Spleen (tissue), 11 donors: ENCODE measurements at regions not wholly inside any gene's neighbourhood (a gene's known extent, or its start where the extent isn't known, plus 50 kb on each side); places are given as distances from the start of the nearest gene placed in this dataset.

Experiments used
- DNase-seq: peaks from one replicate; pipeline ENCODE4 v3.0.0-alpha.2; 2020
- H3K27ac ChIP-seq, 8 donors: fragments of 200-600 bp; sonication (generic) in 7 of 8; 1 replicate in 4 of 8; 2 replicates in 4 of 8; pipeline versions ENCODE4 v1.5.0 to v1.8.0; 2016 to 2021; ENCODE audit warnings: inconsistent platforms in 4 of 8, mild to moderate bottlenecking in 4 of 8, moderate library complexity in 1 of 8
- H3K27me3 ChIP-seq, 7 donors: fragments of 200-600 bp; sonication (generic) in 6 of 7; replicated peaks in 1 of 7; 1 replicate in 4 of 7; 2 replicates in 3 of 7; pipeline versions ENCODE4 v1.5.0 to v1.8.0; 2016 to 2021; ENCODE audit warnings: inconsistent platforms in 3 of 7, mild to moderate bottlenecking in 1 of 7
- H3K36me3 ChIP-seq, 6 donors: fragments of 200-600 bp; sonication (generic) in 5 of 6; 1 replicate in 4 of 6; 2 replicates in 2 of 6; pipeline versions ENCODE4 v1.5.0 to v1.8.0; 2016 to 2021; ENCODE audit warnings: inconsistent platforms in 2 of 6
- H3K4me1 ChIP-seq, 6 donors: fragments of 200-600 bp; sonication (generic) in 5 of 6; 1 replicate in 3 of 6; 2 replicates in 3 of 6; pipeline versions ENCODE4 v1.5.0 to v1.8.0; 2016 to 2021; ENCODE audit warnings: inconsistent platforms in 3 of 6
- H3K4me3 ChIP-seq, 8 donors: fragments of 200-600 bp; sonication (generic) in 7 of 8; 1 replicate in 4 of 8; 2 replicates in 4 of 8; pipeline versions ENCODE4 v1.5.0 to v1.8.0; 2016 to 2021; ENCODE audit warnings: inconsistent platforms in 4 of 8, mild to moderate bottlenecking in 4 of 8, moderate library complexity in 2 of 8
- H3K9me3 ChIP-seq, 8 donors: fragments of 200-600 bp; sonication (generic) in 7 of 8; 1 replicate in 4 of 8; 2 replicates in 4 of 8; pipeline versions ENCODE4 v1.5.0 to v1.8.0; 2016 to 2021; ENCODE audit warnings: inconsistent platforms in 4 of 8
- POLR2A ChIP-seq, 3 donors: fragments of 450-650 bp; IDR thresholded peaks; one replicate each; pipeline ENCODE4 v1.5.1; 2017; ENCODE audit warnings: antibody characterized with exemption in 3 of 3, mild to moderate bottlenecking in 1 of 3
- POLR2AphosphoS5 ChIP-seq, 3 donors: sonication (generic); formaldehyde crosslinking; IDR thresholded peaks; one replicate each; pipeline ENCODE4 v1.5.1; 2017; ENCODE audit warnings: antibody characterized with exemption in 3 of 3
- WGBS, 5 donors: extraction: QIAGEN DNeasy Blood & Tissue Kit in 3 of 5; methylation state at CpG; one replicate each; pipeline versions ENCODE4 v1.1.5 to v1.1.7; 2013 to 2018; 5-methylcytosine and 5-hydroxymethylcytosine counted together
- intact Hi-C: fragments of 100-400 bp; cut with DNase I; formaldehyde crosslinking; loops from one replicate; pipeline ENCODE4 v1.15.0; 2023; ENCODE audit warnings: low total_unique reads
- TF ChIP-seq, protein P1 (sequence below), 11 experiments: fragments of 200-600 bp in 7 of 11; fragments of 450-650 bp in 4 of 11; sonication (generic) in 4 of 11; IDR thresholded peaks in 8 of 11; conservative IDR thresholded peaks in 3 of 11; 1 replicate in 7 of 11; 2 replicates in 4 of 11; pipeline versions ENCODE4 v1.4.0 to v1.8.0; 2016 to 2021; ENCODE audit warnings: antibody characterized with exemption in 11 of 11, inconsistent platforms in 4 of 11, mild to moderate bottlenecking in 1 of 11
- donor health status: healthy with polysubstance abuse.
- donor health status: DM: no; HTN: no; CAD: no; lungs with moderate emphysema.
- donor health status: DM: no; HTN: no; CAD: no.
- donor health status: Bipolar disorder and iron deficiency.
- donor health status: healthy.
- donor health status: DM: no; HTN: no; CAD: no.
- donor health status: DM: yes; HTN: yes; CAD: no.

DNA sequence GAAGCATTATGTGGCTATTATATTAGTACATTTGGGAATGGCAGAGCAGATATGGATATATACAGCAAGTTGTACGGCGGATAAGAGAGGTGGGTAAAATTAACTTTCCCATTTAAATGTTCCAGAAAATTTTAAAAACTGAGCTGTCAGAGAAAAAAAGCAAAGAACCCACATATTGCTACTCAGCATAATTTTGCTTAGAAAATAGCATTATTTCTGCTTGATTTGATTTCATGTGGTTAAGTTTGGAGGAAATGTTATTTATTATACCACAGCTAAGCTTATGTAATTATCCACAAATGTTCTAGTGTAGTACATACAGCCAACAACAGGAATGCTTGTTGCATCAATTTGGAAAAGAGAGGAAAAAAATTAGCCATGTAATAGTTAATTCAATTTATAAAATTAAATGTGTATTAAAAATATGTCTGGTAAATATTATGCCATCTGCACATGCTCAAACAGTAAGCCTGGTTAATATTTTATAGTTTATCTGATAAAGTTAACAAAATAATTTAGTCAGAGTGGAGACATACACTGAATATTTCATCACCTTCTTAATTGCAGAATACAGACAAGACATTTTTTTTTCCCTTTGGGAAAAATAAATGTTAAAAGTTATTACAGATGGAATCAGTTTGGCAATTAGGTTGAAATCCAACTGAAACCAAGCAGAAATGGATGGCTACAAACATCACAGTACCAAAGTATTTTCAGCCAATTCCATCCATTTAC is 172.1 kb upstream of the ID4 start:
- TF ChIP-seq, protein P1, sequence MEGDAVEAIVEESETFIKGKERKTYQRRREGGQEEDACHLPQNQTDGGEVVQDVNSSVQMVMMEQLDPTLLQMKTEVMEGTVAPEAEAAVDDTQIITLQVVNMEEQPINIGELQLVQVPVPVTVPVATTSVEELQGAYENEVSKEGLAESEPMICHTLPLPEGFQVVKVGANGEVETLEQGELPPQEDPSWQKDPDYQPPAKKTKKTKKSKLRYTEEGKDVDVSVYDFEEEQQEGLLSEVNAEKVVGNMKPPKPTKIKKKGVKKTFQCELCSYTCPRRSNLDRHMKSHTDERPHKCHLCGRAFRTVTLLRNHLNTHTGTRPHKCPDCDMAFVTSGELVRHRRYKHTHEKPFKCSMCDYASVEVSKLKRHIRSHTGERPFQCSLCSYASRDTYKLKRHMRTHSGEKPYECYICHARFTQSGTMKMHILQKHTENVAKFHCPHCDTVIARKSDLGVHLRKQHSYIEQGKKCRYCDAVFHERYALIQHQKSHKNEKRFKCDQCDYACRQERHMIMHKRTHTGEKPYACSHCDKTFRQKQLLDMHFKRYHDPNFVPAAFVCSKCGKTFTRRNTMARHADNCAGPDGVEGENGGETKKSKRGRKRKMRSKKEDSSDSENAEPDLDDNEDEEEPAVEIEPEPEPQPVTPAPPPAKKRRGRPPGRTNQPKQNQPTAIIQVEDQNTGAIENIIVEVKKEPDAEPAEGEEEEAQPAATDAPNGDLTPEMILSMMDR (IDR thresholded peaks at IDR 0.05 in 8 of 11, conservative IDR thresholded peaks at IDR 0.05 in 3 of 11), result no peak
- TF ChIP-seq POLR2A (IDR thresholded peaks at IDR 0.05), result no peak
- TF ChIP-seq POLR2AphosphoS5 (IDR thresholded peaks at IDR 0.05), result no peak
- DNase-seq, result no peak
- H3K27me3 ChIP-seq, result no peaks in the 10 kb centered on the region
- H3K4me1 ChIP-seq, result no peaks in the 10 kb centered on the region
- H3K36me3 ChIP-seq, result no peaks in the 10 kb centered on the region
- no peak overlapping the region for H3K27ac ChIP-seq
- intact Hi-C loops, result no loop called here
- 90 to 99% (median 97%) methylated on average over 2 of the region's 2 CpGs for WGBS, 5 donors
- no peaks in the 10 kb centered on the region for H3K9me3 ChIP-seq
- no peak overlapping the region for H3K4me3 ChIP-seq

DNA sequence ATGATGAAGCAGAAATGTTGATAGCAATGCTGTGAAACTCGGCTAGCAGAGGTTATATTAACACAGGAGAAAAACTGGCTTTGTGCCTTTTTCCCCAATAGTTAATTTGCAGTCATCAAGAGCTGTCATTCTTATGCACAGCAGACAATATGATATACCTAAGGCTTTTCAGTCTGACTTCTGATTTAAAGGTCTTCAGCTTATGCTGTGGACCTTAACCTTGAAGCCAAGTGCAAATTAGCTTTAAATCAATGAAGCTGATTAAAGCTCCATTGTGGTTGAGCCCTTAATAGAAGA is 171.6 kb upstream of the ID4 start:
- Histone ChIP-seq H3K27ac (no peak overlapping the region), H3K9me3 (no peaks in the 10 kb centered on the region), H3K27me3 (no peaks in the 10 kb centered on the region), H3K4me1 (no peaks in the 10 kb centered on the region), H3K36me3 (no peaks in the 10 kb centered on the region), H3K4me3 (no peak overlapping the region)
- no peak for TF ChIP-seq POLR2AphosphoS5 (IDR thresholded peaks at IDR 0.05)
- TF ChIP-seq, protein P1 (IDR thresholded peaks at IDR 0.05 in 8 of 11, conservative IDR thresholded peaks at IDR 0.05 in 3 of 11), result no peak
- TF ChIP-seq POLR2A (IDR thresholded peaks at IDR 0.05), result no peak
- DNase-seq, result no peak
- WGBS, 5 donors, result 19 to 39% (median 27%) methylated on average over 1 of the region's 1 CpG
- intact Hi-C loops, result no loop called here

DNA sequence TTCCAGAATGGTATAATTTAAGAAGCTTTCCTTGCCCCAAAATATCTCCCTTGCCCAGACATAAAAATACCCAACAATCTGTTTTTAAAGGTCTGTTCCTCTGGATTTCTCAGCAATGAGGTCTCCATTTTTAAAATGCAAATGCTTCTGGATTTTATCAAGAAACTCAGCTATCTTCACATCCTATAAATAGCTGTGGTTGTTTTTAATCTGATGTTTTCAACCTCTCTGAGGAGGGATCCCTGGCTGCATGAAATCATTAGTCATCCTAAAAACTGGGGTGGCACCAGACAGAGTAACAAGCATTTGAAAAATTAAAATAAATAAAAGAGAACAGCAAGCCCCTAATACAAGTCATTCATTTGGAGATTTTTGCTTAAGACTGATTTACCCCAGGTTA is 168.5 kb upstream of the ID4 start:
- intact Hi-C loops, result no loop called here
- no peaks in the 10 kb centered on the region for H3K27me3 ChIP-seq
- no peak for DNase-seq

DNA sequence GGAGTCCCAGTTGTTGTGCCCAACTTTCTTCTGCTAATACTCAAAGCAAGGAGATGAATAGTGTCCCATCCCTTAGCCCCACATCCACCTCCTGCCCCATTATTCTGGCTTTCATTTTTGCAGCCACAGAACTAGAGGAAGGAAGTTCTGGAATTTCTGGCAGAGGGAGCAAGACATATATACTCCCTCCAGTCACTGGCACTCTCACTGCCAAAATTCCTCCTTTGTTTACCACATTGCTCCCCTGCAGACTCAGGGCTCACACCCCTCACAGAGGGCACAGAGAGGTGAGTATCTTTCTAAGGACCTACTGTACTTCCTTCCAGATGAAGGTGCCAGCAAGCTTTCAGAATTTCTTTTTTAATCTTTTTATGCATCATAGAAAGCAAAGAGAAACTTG is 168.0 kb upstream of the ID4 start:
- TF ChIP-seq POLR2AphosphoS5 (IDR thresholded peaks at IDR 0.05) (no peak), POLR2A (IDR thresholded peaks at IDR 0.05) (no peak)
- TF ChIP-seq, protein P1 (IDR thresholded peaks at IDR 0.05 in 8 of 11, conservative IDR thresholded peaks at IDR 0.05 in 3 of 11), result no peak
- Histone ChIP-seq H3K27me3 (no peaks in the 10 kb centered on the region), H3K36me3 (no peaks in the 10 kb centered on the region), H3K4me3 (no peak overlapping the region), H3K27ac (no peak overlapping the region), H3K4me1 (no peaks in the 10 kb centered on the region), H3K9me3 (no peaks in the 10 kb centered on the region)
- DNase-seq, result no peak
- intact Hi-C loops, result no loop called here

More for the DNA sequence above, 168.5 kb upstream of the ID4 start:
- TF ChIP-seq POLR2AphosphoS5 (IDR thresholded peaks at IDR 0.05), result no peak
- no peak for TF ChIP-seq POLR2A (IDR thresholded peaks at IDR 0.05)
- TF ChIP-seq, protein P1 (IDR thresholded peaks at IDR 0.05 in 8 of 11, conservative IDR thresholded peaks at IDR 0.05 in 3 of 11), result no peak
- no peak overlapping the region for H3K4me3 ChIP-seq
- H3K27ac ChIP-seq, result no peak overlapping the region
- H3K9me3 ChIP-seq, result no peaks in the 10 kb centered on the region
- H3K36me3 ChIP-seq, result no peaks in the 10 kb centered on the region
- H3K4me1 ChIP-seq, result no peaks in the 10 kb centered on the region
